Loucy (cell line): ENCODE measurements at regions not wholly inside any gene's neighbourhood (a gene's known extent, or its start where the extent isn't known, plus 50 kb on each side); places are given as distances from the start of the nearest gene placed in this dataset.
A peak's percentile ranks its signal among the peaks of the same experiment; 100 is the strongest.
"Not testable (repeated sequence)": the region's sequence is repeated elsewhere in the genome, so short reads cannot be mapped to it uniquely, and the experiment has no call there.

ENCODE experiments used
- H2AFZ ChIP-seq: fragments of 200-600 bp; sonication (generic); 2 replicates; pipeline ENCODE4 v1.6.0; 2016; ENCODE audit warnings: antibody characterized with exemption, mild to moderate bottlenecking, low read length, moderate library complexity
- H3F3A ChIP-seq: fragments of 200-600 bp; 2 replicates; pipeline ENCODE4 v1.6.0; 2016; ENCODE audit warnings: antibody characterized with exemption, low read depth, mild to moderate bottlenecking
- H3K27me3 ChIP-seq: fragments of 200-600 bp; sonication (generic); 2 replicates; pipeline ENCODE4 v1.6.1; 2014; ENCODE audit warnings: low read length, mild to moderate bottlenecking; ENCODE audit not compliant: insufficient read depth, poor library complexity, severe bottlenecking
- H3K36me3 ChIP-seq: fragments of 200-600 bp; sonication (generic); 2 replicates; pipeline ENCODE4 v1.6.1; 2016; ENCODE audit warnings: low read length; ENCODE audit not compliant: insufficient read depth
- H3K4me1 ChIP-seq: fragments of 200-600 bp; sonication (generic); 2 replicates; pipeline ENCODE4 v1.5.1; 2014; ENCODE audit warnings: low read length, mild to moderate bottlenecking; ENCODE audit not compliant: insufficient read depth, poor library complexity, severe bottlenecking
- H3K4me2 ChIP-seq: fragments of 200-600 bp; sonication (generic); 2 replicates; pipeline ENCODE4 v1.6.0; 2014; ENCODE audit warnings: antibody characterized with exemption, low read length, low read depth, mild to moderate bottlenecking; ENCODE audit not compliant: poor library complexity, severe bottlenecking
- H3K4me3 ChIP-seq: fragments of 200-600 bp; sonication (generic); 2 replicates; pipeline ENCODE4 v1.5.1; 2014; ENCODE audit warnings: low read length, mild to moderate bottlenecking, mixed read lengths; ENCODE audit not compliant: poor library complexity, severe bottlenecking
- H3K79me2 ChIP-seq: fragments of 200-600 bp; sonication (generic); 2 replicates; pipeline ENCODE4 v1.6.1; 2014; ENCODE audit warnings: low read length; ENCODE audit not compliant: insufficient read depth
- H3K9ac ChIP-seq: fragments of 200-600 bp; sonication (generic); 2 replicates; pipeline ENCODE4 v1.6.0; 2014; ENCODE audit warnings: mild to moderate bottlenecking, low read depth, low read length, moderate library complexity; ENCODE audit not compliant: poor library complexity, severe bottlenecking
- H3K9me2 ChIP-seq: fragments of 200-600 bp; sonication (generic); replicated peaks from 2 replicates; pipeline ENCODE4 v1.6.1; 2016; ENCODE audit warnings: low read depth, low read length, mixed read lengths
- H3K9me3 ChIP-seq: fragments of 200-600 bp; sonication (generic); 2 replicates; pipeline ENCODE4 v1.6.1; 2014; ENCODE audit warnings: mild to moderate bottlenecking, antibody characterized with exemption, low read length, low read depth; ENCODE audit not compliant: insufficient read depth
- H4K20me1 ChIP-seq: fragments of 200-600 bp; sonication (generic); 2 replicates; pipeline ENCODE4 v1.6.0; 2014; ENCODE audit warnings: antibody characterized with exemption, low read length, mild to moderate bottlenecking; ENCODE audit not compliant: insufficient read depth, poor library complexity, severe bottlenecking
- CTCF ChIP-seq: fragments of 200-600 bp; sonication (generic); conservative IDR thresholded peaks from 2 replicates; pipeline ENCODE4 v1.5.1; 2014; ENCODE audit warnings: mild to moderate bottlenecking, antibody characterized with exemption, low read length
- EZH2phosphoT487 ChIP-seq: fragments of 200-600 bp; IDR thresholded peaks from 2 replicates; pipeline ENCODE4 v1.6.1; 2018; ENCODE audit warnings: antibody characterized with exemption, mild to moderate bottlenecking, moderate library complexity, borderline replicate concordance

GRCh38 chr13:50426927-50427326 lies 411.7 kb downstream of the KCNRG start:
- peaks cover 18% of the 10 kb centered on the region for H3K4me1 ChIP-seq
- H3K9me2 ChIP-seq: no peaks in the 10 kb centered on the region
- no peak overlapping the region for H3K4me3 ChIP-seq
- TF ChIP-seq EZH2phosphoT487 (no peak), CTCF (no peak)
- no peaks in the 10 kb centered on the region; the same call in 1 of the 2 replicates for H3K79me2 ChIP-seq
- H3K4me2 ChIP-seq: no peak overlapping the region
- no peaks in the 10 kb centered on the region for H4K20me1 ChIP-seq
- peaks cover 7% of the 10 kb centered on the region; the same call in 1 of the 2 replicates for H3K36me3 ChIP-seq
- no peak overlapping the region for H2AFZ ChIP-seq
- no peaks in the 10 kb centered on the region for H3F3A ChIP-seq
- H3K27me3 ChIP-seq: no peaks in the 10 kb centered on the region
- H3K9me3 ChIP-seq: no peaks in the 10 kb centered on the region
- H3K9ac ChIP-seq: no peak overlapping the region

- not testable (repeated sequence) for H3K4me2 ChIP-seq, H3K4me3 ChIP-seq, H3K36me3 ChIP-seq, H2AFZ ChIP-seq, H3K79me2 ChIP-seq, H3F3A ChIP-seq, H4K20me1 ChIP-seq, H3K27me3 ChIP-seq, H3K9ac ChIP-seq, H3K9me3 ChIP-seq, H3K9me2 ChIP-seq
- peaks cover 18% of the 10 kb centered on the region for H3K4me1 ChIP-seq
Measured at GRCh38 chr13:50427511-50427910, 412.3 kb downstream of the KCNRG start.

GRCh38 chr13:50428183-50428877 lies 413.1 kb downstream of the KCNRG start:
- Histone ChIP-seq H3K27me3 (no peaks in the 10 kb centered on the region), H3K4me1 (peaks cover 18% of the 10 kb centered on the region), H4K20me1 (no peaks in the 10 kb centered on the region), H3K36me3 (peaks cover 7% of the 10 kb centered on the region; the same call in 1 of the 2 replicates), H2AFZ (no peak overlapping the region), H3K9me3 (no peaks in the 10 kb centered on the region; the same call in 1 of the 2 replicates), H3F3A (no peaks in the 10 kb centered on the region), H3K9me2 (no peaks in the 10 kb centered on the region), H3K9ac (peak overlapping the region; percentile 17), H3K4me2 (no peak overlapping the region), H3K79me2 (no peaks in the 10 kb centered on the region; the same call in 1 of the 2 replicates), H3K4me3 (no peak overlapping the region)
- TF ChIP-seq EZH2phosphoT487 (no peak), CTCF (no peak)

- no peaks in the 10 kb centered on the region for H3K4me1 ChIP-seq
- TF ChIP-seq CTCF (no peak), EZH2phosphoT487 (no peak)
- no peaks in the 10 kb centered on the region for H3K27me3 ChIP-seq
- H3F3A ChIP-seq: no peaks in the 10 kb centered on the region
- H3K79me2 ChIP-seq: no peaks in the 10 kb centered on the region
- no peak overlapping the region for H2AFZ ChIP-seq
- no peak overlapping the region for H3K4me3 ChIP-seq
- H3K9ac ChIP-seq: no peak overlapping the region
- no peaks in the 10 kb centered on the region for H3K9me2 ChIP-seq
- H4K20me1 ChIP-seq: no peaks in the 10 kb centered on the region
- H3K4me2 ChIP-seq: no peak overlapping the region
- H3K9me3 ChIP-seq: no peaks in the 10 kb centered on the region; the same call in 1 of the 2 replicates
- H3K36me3 ChIP-seq: peaks cover 7% of the 10 kb centered on the region; the same call in 1 of the 2 replicates
Measured at GRCh38 chr13:50435011-50435410, 408.5 kb downstream of the DLEU7 start.
